Suprapubic skin (tissue), 4 donors: ENCODE measurements at regions not wholly inside any gene's neighbourhood (a gene's known extent, or its start where the extent isn't known, plus 50 kb on each side); places are given as distances from the start of the nearest gene placed in this dataset.

Experiments used
- EP300 ChIP-seq: sonication (generic); formaldehyde crosslinking; IDR thresholded peaks from one replicate; pipeline ENCODE4 v1.6.1; 2017; ENCODE audit warnings: antibody characterized with exemption
- POLR2A ChIP-seq, 2 donors: fragments of 450-650 bp; IDR thresholded peaks; one replicate each; pipeline ENCODE4 v1.6.1; 2017; ENCODE audit warnings: antibody characterized with exemption in 2 of 2, mild to moderate bottlenecking in 2 of 2, moderate library complexity in 2 of 2
- POLR2AphosphoS5 ChIP-seq, 3 donors: sonication (generic); formaldehyde crosslinking; IDR thresholded peaks; one replicate each; pipeline ENCODE4 v1.6.1; 2017; ENCODE audit warnings: antibody characterized with exemption in 3 of 3
- TF ChIP-seq, protein P1 (sequence below), 2 donors: fragments of 200-600 bp in 1 of 2; fragments of 450-650 bp in 1 of 2; sonication (generic) in 1 of 2; IDR thresholded peaks; one replicate each; pipeline ENCODE4 v1.5.1; 2016 to 2019; ENCODE audit warnings: antibody characterized with exemption in 2 of 2, mild to moderate bottlenecking in 1 of 2, moderate library complexity in 1 of 2

DNA sequence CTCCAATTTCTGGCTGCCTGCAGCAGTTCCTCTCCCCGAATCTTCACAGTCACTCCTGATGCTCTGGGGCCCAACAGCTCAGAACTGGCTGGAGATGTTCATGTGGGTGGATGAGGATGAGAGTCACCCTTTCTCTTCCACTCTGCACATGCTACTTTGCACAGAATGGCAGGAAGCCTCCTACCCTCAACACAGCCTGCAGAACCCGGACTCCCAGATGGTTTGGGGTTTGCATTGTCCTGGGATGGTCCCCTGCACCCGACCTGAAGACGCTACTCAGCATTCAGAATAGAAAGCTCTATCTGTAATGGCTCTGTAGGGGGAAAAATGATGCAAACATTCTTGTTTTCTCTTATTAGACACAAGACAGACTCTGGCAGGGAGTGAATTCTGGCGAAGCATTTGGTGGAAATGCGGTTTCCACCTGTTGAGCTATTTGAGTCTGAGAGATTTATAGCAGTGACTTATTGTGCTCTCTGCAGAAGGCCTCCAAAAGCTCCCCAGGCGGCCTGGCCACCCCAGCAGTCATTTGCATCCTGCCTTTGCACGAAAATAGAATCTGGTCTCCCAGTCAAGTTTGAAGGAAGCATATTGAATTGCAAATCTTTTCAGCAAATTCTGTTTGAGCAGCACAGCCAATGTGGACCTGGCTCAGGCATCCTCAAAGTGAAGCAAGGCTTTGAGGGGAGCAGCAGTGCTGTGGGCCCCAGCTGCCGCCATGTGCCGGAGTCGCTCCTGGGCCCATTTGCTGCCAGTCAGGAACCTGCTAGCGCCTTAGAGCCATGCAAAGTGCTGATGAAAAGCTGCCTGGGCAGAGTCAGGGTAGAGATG lies 309.3 kb downstream of the TCERG1L start:
- TF ChIP-seq, protein P1, sequence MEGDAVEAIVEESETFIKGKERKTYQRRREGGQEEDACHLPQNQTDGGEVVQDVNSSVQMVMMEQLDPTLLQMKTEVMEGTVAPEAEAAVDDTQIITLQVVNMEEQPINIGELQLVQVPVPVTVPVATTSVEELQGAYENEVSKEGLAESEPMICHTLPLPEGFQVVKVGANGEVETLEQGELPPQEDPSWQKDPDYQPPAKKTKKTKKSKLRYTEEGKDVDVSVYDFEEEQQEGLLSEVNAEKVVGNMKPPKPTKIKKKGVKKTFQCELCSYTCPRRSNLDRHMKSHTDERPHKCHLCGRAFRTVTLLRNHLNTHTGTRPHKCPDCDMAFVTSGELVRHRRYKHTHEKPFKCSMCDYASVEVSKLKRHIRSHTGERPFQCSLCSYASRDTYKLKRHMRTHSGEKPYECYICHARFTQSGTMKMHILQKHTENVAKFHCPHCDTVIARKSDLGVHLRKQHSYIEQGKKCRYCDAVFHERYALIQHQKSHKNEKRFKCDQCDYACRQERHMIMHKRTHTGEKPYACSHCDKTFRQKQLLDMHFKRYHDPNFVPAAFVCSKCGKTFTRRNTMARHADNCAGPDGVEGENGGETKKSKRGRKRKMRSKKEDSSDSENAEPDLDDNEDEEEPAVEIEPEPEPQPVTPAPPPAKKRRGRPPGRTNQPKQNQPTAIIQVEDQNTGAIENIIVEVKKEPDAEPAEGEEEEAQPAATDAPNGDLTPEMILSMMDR (IDR thresholded peaks at IDR 0.05): no peak
- TF ChIP-seq EP300 (no peak), POLR2A (IDR thresholded peaks at IDR 0.05) (no peak), POLR2AphosphoS5 (IDR thresholded peaks at IDR 0.05) (no peak)
